ENCODE measurements at regions not wholly inside any gene's neighbourhood (a gene's known extent, or its start where the extent isn't known, plus 50 kb on each side); places are given as distances from the start of the nearest gene placed in this dataset.

DNA sequence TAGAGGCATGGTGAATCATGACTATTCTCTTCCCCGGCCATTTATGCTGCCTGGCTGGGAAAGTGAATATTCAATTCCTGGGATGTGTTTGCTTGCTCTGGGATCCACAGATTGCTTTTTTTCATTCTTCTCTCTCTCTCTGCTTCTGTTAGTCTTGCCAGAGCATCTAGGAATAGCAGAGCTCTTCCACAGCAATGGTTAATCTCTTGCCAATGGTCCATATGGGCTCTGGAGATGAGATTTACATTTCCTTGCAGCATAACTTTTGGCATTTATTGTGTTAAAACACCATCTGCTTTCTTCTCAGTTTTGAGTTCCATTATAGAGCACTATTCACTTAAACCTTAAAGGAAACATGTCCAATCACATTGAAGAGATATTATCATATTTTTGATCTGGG is 59.2 kb upstream of the GUCY1A1 start:
- intact Hi-C loops (cut with DNase I; ENCODE audit: low total_unique reads) (loop anchor here (5.0 kb wide), 1 partner anchor 60 kb away; no protein-coding TSS in a partner anchor), in situ Hi-C loops (cut with MboI; ENCODE audit: low sequenced_read_pairs in 4 of 4) (no loop called here)
- Histone ChIP-seq H3K4me1 (no peaks in the 10 kb centered on the region), H3K27me3 (no peaks in the 10 kb centered on the region), H3K4me3 (no peak overlapping the region), H3K27ac (no peak overlapping the region), H3K36me3 (no peaks in the 10 kb centered on the region), H3K9me3 (no peaks in the 10 kb centered on the region)
- TF ChIP-seq CTCF (IDR thresholded peaks at IDR 0.05 in 4 of 5, conservative IDR thresholded peaks at IDR 0.05 in 1 of 5) = no peak
- no peak for TF ChIP-seq POLR2A (IDR thresholded peaks at IDR 0.05)
- ATAC-seq (no peak), DNase-seq (no peak)

- no peak overlapping the region for H3K27ac ChIP-seq
- ATAC-seq = no peak
- H3K36me3 ChIP-seq = no peaks in the 10 kb centered on the region
- H3K4me1 ChIP-seq = no peaks in the 10 kb centered on the region
- no peaks in the 10 kb centered on the region for H3K9me3 ChIP-seq
- no peak for DNase-seq
- in situ Hi-C loops (cut with MboI; ENCODE audit: low sequenced_read_pairs in 4 of 4) = no loop called here
- intact Hi-C loops (cut with DNase I; ENCODE audit: low total_unique reads) = loop anchor here (5.0 kb wide), 1 partner anchor 58 kb away; no protein-coding TSS in a partner anchor
- no peaks in the 10 kb centered on the region for H3K27me3 ChIP-seq
- H3K4me3 ChIP-seq = no peak overlapping the region
- TF ChIP-seq POLR2A (IDR thresholded peaks at IDR 0.05) (no peak), CTCF (IDR thresholded peaks at IDR 0.05 in 4 of 5, conservative IDR thresholded peaks at IDR 0.05 in 1 of 5) (no peak)
These were observed 61.7 kb upstream of the GUCY1A1 start for GRCh38 chr4:155604718-155605626.

GRCh38 chr4:155603360-155603891 is 63.2 kb upstream of the GUCY1A1 start:
- H3K27ac ChIP-seq = no peak overlapping the region
- TF ChIP-seq CTCF (IDR thresholded peaks at IDR 0.05 in 4 of 5, conservative IDR thresholded peaks at IDR 0.05 in 1 of 5) (no peak), POLR2A (IDR thresholded peaks at IDR 0.05) (no peak)
- in situ Hi-C loops (cut with MboI; ENCODE audit: low sequenced_read_pairs in 4 of 4) = no loop called here

GRCh38 chr4:155602351-155603140 is 64.1 kb upstream of the GUCY1A1 start:
- intact Hi-C loops (cut with DNase I; ENCODE audit: low total_unique reads) (no loop called here), in situ Hi-C loops (cut with MboI; ENCODE audit: low sequenced_read_pairs in 4 of 4) (no loop called here)
- ATAC-seq = no peak
- H3K4me1 ChIP-seq = no peaks in the 10 kb centered on the region
- no peaks in the 10 kb centered on the region for H3K27me3 ChIP-seq
- no peak overlapping the region for H3K4me3 ChIP-seq
- H3K36me3 ChIP-seq = no peaks in the 10 kb centered on the region
- no peak overlapping the region for H3K27ac ChIP-seq
- TF ChIP-seq CTCF (IDR thresholded peaks at IDR 0.05 in 4 of 5, conservative IDR thresholded peaks at IDR 0.05 in 1 of 5) = no peak
- TF ChIP-seq POLR2A (IDR thresholded peaks at IDR 0.05) = no peak
- no peak for DNase-seq
- no peaks in the 10 kb centered on the region for H3K9me3 ChIP-seq

More at GRCh38 chr4:155603360-155603891, 63.2 kb upstream of the GUCY1A1 start:
- H3K27me3 ChIP-seq = no peaks in the 10 kb centered on the region
- no peaks in the 10 kb centered on the region for H3K9me3 ChIP-seq
- intact Hi-C loops (cut with DNase I; ENCODE audit: low total_unique reads) = no loop called here
- no peaks in the 10 kb centered on the region for H3K4me1 ChIP-seq
- DNase-seq (no peak), ATAC-seq (no peak)
- no peaks in the 10 kb centered on the region for H3K36me3 ChIP-seq
- H3K4me3 ChIP-seq = no peak overlapping the region

Measured in gastrocnemius medialis (tissue), 4 donors.